GM23338 (cell line): ENCODE measurements at regions not wholly inside any gene's neighbourhood (a gene's known extent, or its start where the extent isn't known, plus 50 kb on each side); places are given as distances from the start of the nearest gene placed in this dataset.

Experiments
- CREB1 ChIP-seq: fragments of 250-450 bp; sonication (Bioruptor Pico); IDR thresholded peaks from 2 replicates; pipeline ENCODE4 v1.5.0; 2020; ENCODE audit warnings: low read depth, mild to moderate bottlenecking, moderate library complexity
- ETS1 ChIP-seq: IDR thresholded peaks from 2 replicates; pipeline ENCODE4 v1.6.1; 2016; ENCODE audit warnings: antibody characterized with exemption
- EZH2 ChIP-seq: fragments of 200-600 bp; sonication (generic); IDR thresholded peaks from one replicate; pipeline ENCODE4 v1.8.0; 2017; ENCODE audit warnings: antibody characterized with exemption, mild to moderate bottlenecking, low read depth; ENCODE audit not compliant: unreplicated experiment
- EZH2phosphoT487 ChIP-seq: fragments of 200-600 bp; sonication (generic); IDR thresholded peaks from one replicate; pipeline ENCODE4 v1.8.1; 2018; ENCODE audit warnings: antibody characterized with exemption; ENCODE audit not compliant: unreplicated experiment
- JUNB ChIP-seq: IDR thresholded peaks from one replicate; pipeline ENCODE4 v1.6.1; 2016; ENCODE audit warnings: antibody characterized with exemption; ENCODE audit not compliant: unreplicated experiment
- NANOG ChIP-seq: IDR thresholded peaks from 2 replicates; pipeline ENCODE4 v1.6.1; 2016; ENCODE audit warnings: antibody characterized with exemption, borderline replicate concordance
- POLR2AphosphoS5 ChIP-seq: IDR thresholded peaks from 2 replicates; pipeline ENCODE4 v1.6.1; 2016; ENCODE audit warnings: antibody characterized with exemption, low read depth
- REST ChIP-seq: IDR thresholded peaks from one replicate; pipeline ENCODE4 v1.6.1; 2018; ENCODE audit warnings: antibody characterized with exemption; ENCODE audit not compliant: unreplicated experiment
- STAT1 ChIP-seq: IDR thresholded peaks from one replicate; pipeline ENCODE4 v1.6.1; 2016; ENCODE audit warnings: antibody characterized with exemption; ENCODE audit not compliant: unreplicated experiment
- ZNF462 ChIP-seq: fragments of 250-450 bp; sonication (Bioruptor Pico); IDR thresholded peaks from 2 replicates; pipeline ENCODE4 v1.5.0; 2020; ENCODE audit warnings: mild to moderate bottlenecking, moderate library complexity
- TF ChIP-seq, protein P1 (sequence below), 2 experiments: fragments of 200-600 bp in 1 of 2; sonication (generic) in 1 of 2; conservative IDR thresholded peaks; 2 replicates each; pipeline versions ENCODE4 v1.5.1 to v1.6.1; 2016 to 2017; ENCODE audit warnings: antibody characterized with exemption in 2 of 2, low read depth in 2 of 2, mild to moderate bottlenecking in 2 of 2, moderate library complexity in 1 of 2

DNA sequence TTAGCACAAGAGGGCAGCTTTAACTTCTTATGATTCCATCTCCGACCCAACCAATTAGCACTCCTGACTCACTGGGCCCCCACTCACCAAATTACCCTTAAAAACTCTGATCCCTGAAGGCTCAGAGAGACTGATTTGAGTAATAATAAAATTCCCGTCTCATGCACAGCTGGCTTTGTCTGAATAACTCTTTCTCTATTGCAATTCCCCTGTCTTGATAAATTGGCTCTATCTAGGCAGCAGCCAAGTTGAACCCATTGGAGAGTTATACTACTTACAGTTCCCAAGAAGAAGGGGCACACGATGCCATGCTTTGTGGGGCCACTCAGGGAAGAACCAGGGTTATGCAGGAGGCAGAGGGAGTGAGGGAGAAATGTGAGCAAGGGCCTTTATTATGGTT is 632.8 kb downstream of the TSN start:
- TF ChIP-seq, protein P1, sequence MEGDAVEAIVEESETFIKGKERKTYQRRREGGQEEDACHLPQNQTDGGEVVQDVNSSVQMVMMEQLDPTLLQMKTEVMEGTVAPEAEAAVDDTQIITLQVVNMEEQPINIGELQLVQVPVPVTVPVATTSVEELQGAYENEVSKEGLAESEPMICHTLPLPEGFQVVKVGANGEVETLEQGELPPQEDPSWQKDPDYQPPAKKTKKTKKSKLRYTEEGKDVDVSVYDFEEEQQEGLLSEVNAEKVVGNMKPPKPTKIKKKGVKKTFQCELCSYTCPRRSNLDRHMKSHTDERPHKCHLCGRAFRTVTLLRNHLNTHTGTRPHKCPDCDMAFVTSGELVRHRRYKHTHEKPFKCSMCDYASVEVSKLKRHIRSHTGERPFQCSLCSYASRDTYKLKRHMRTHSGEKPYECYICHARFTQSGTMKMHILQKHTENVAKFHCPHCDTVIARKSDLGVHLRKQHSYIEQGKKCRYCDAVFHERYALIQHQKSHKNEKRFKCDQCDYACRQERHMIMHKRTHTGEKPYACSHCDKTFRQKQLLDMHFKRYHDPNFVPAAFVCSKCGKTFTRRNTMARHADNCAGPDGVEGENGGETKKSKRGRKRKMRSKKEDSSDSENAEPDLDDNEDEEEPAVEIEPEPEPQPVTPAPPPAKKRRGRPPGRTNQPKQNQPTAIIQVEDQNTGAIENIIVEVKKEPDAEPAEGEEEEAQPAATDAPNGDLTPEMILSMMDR (conservative IDR thresholded peaks at IDR 0.05; ENCODE audit: low read depth in 2 of 2) = no peak
- TF ChIP-seq POLR2AphosphoS5 (no peak), CREB1 (CRISPR knock-in tag) (no peak), EZH2phosphoT487 (no peak), EZH2 (no peak), REST (no peak), ETS1 (no peak), STAT1 (no peak), NANOG (no peak), JUNB (no peak), ZNF462 (CRISPR knock-in tag) (no peak)
